Fibroblast of pulmonary artery (primary cell): ENCODE measurements at regions not wholly inside any gene's neighbourhood (a gene's known extent, or its start where the extent isn't known, plus 50 kb on each side); places are given as distances from the start of the nearest gene placed in this dataset.
"Not testable (repeated sequence)": the region's sequence is repeated elsewhere in the genome, so short reads cannot be mapped to it uniquely, and the experiment has no call there.

ENCODE experiments used
- DNase-seq: peaks from one replicate; pipeline ENCODE4 v3.0.0-alpha.2; 2010; ENCODE audit warnings: low read depth
- H3K4me3 ChIP-seq: replicated peaks from 2 replicates; pipeline ENCODE4 v1.5.1; 2011; ENCODE audit warnings: low read depth, mild to moderate bottlenecking, control low read depth, low read length, moderate library complexity
- TF ChIP-seq, protein P1 (sequence below): IDR thresholded peaks from 2 replicates; pipeline ENCODE4 v1.5.1; 2011; ENCODE audit warnings: mild to moderate bottlenecking, control low read depth, low read length, inconsistent platforms; ENCODE audit errors: missing control alignments

DNA sequence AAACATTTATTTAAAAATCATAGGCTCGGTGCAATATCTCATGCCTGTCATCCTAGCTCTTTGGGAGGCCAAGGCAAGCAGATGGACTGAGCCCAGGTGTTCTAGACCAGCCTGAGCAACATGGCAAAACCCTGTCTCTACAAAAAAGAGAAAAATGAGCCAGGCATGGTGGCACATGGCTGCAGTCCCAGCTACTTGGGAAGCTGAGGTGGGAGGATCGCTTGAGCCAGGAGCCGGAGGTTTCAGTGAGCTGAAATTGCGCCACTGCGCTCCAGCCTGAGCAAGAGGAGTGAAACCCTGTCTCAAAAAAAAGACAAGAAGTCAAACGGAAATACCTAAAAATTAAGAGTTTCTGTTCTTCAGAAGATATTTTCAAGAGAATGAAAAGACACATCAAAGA is 122.3 kb downstream of the RSL24D1 start:
- TF ChIP-seq, protein P1, sequence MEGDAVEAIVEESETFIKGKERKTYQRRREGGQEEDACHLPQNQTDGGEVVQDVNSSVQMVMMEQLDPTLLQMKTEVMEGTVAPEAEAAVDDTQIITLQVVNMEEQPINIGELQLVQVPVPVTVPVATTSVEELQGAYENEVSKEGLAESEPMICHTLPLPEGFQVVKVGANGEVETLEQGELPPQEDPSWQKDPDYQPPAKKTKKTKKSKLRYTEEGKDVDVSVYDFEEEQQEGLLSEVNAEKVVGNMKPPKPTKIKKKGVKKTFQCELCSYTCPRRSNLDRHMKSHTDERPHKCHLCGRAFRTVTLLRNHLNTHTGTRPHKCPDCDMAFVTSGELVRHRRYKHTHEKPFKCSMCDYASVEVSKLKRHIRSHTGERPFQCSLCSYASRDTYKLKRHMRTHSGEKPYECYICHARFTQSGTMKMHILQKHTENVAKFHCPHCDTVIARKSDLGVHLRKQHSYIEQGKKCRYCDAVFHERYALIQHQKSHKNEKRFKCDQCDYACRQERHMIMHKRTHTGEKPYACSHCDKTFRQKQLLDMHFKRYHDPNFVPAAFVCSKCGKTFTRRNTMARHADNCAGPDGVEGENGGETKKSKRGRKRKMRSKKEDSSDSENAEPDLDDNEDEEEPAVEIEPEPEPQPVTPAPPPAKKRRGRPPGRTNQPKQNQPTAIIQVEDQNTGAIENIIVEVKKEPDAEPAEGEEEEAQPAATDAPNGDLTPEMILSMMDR: no peak
- DNase-seq: no peak

DNA sequence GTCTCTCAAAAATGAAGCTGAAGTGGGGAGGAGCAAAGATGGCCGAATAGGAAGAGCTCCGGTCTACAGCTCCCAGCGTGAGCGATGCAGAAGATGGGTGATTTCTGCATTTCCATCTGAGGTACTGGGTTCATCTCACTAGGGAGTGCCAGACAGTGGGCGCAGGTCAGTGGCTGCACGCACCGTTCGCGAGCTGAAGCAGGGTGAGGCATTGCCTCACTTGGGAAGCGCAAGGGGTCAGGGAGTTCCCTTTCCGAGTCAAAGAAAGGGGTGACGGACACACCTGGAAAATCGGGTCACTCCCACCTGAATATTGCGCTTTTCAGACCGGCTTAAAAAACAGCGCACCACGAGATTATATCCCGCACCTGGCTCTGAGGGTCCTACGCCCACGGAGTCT is 132.8 kb downstream of the RSL24D1 start:
- not testable (repeated sequence) for DNase-seq, H3K4me3 ChIP-seq

More for the DNA sequence above, 122.3 kb downstream of the RSL24D1 start:
- no peak overlapping the region for H3K4me3 ChIP-seq

DNA sequence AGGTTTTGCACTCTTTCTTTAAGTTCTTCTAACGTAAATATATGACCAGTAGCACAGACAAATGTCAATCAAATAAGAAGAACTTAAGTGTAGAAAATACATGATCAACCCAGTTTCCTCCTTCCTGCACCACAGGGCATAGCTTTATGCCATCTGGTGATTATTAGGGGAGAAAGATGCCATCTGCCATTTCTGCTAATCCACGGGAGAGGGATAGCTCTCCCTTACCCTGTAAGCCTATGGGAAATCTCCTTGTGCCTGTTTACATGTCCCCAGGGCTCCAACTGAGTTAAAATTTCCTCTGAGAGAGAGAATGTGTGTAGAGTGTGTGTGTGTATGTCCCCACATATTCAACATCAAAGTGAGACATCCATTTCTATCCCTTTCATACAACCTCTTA is 135.9 kb downstream of the RSL24D1 start:
- TF ChIP-seq, protein P1: no peak
- no peak for DNase-seq
- H3K4me3 ChIP-seq: no peak overlapping the region

GRCh38 chr15:55056500-55056899 is 140.2 kb downstream of the RSL24D1 start:
- DNase-seq: no peak
- no peak overlapping the region for H3K4me3 ChIP-seq
- TF ChIP-seq, protein P1: no peak

- no peak overlapping the region for H3K4me3 ChIP-seq
- no peak for DNase-seq
- TF ChIP-seq, protein P1: no peak
These were observed 152.6 kb downstream of the RSL24D1 start for GRCh38 chr15:55044162-55044561.

DNA sequence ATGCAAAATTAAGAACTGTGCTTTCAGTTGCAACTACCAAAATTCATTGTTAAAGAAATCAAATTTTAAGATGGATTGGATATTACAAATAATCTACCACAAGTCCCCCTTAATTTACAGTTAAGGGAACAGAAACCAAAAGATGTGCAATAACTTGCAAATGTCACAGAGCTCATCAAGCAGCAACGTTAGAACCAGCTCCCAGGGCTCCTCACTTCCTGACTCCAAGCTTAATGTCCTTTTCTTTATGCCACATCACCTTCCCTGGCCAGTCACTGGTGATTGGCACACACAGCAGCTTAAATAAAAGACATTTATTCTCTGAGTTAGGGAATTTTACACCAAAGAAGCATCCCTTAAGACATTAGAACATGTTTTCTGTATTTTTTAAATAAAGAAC is 159.7 kb downstream of the RSL24D1 start:
- TF ChIP-seq, protein P1: no peak

DNA sequence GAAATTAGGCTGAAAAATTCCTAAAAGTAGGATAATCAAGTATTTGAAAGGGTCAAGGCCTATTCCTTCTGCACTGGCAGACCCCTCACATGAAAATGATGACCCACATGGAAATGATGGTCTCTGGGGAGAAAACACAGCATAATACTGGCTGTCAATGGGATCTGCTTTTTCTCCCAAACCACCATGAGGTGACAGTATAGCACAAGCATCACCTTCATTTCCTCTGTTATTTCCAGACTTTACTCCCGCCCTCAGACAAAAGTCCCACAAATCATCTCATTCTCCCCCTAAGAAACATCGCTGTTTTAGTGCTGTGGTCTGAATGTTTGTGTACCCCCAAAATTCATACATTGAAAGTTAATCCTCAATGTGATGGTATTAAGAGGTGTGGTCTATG is 161.0 kb downstream of the RSL24D1 start:
- TF ChIP-seq, protein P1: no peak
- no peak for DNase-seq
- no peak overlapping the region for H3K4me3 ChIP-seq

More for the DNA sequence above, 159.7 kb downstream of the RSL24D1 start:
- DNase-seq: no peak
- no peak overlapping the region for H3K4me3 ChIP-seq
